ENCODE measurements at regions not wholly inside any gene's neighbourhood (a gene's known extent, or its start where the extent isn't known, plus 50 kb on each side); places are given as distances from the start of the nearest gene placed in this dataset.

DNA sequence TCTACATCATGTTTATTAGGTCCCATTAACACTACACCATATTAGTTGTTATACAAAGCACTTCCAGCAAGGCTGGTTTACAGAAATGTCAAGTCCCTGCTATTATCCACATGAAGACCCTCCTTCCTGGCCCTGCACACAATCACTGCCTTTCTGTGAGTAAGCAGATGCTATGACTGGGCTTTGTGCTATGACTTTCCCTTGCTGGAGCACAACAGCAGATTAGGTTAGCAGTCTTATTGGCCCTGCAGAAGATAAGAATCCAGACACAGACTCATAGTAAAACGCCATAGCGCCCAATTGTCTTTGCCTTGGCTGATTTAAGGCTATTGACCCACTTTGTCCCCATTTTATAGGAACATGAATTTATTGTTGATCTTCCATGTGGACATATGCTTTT, 228.9 kb upstream of the ACTBL2 start:
- no peaks in the 10 kb centered on the region for H3K36me3 Mint-ChIP-seq (ENCODE audit: insufficient read depth)
- no peak for DNase-seq (ENCODE audit: low spot score, unreplicated experiment)
- H3K9me3 Mint-ChIP-seq (ENCODE audit: low read depth) = peaks cover 9% of the 10 kb centered on the region
- no peak overlapping the region for H3K27ac Mint-ChIP-seq
- TF ChIP-seq, protein P1, sequence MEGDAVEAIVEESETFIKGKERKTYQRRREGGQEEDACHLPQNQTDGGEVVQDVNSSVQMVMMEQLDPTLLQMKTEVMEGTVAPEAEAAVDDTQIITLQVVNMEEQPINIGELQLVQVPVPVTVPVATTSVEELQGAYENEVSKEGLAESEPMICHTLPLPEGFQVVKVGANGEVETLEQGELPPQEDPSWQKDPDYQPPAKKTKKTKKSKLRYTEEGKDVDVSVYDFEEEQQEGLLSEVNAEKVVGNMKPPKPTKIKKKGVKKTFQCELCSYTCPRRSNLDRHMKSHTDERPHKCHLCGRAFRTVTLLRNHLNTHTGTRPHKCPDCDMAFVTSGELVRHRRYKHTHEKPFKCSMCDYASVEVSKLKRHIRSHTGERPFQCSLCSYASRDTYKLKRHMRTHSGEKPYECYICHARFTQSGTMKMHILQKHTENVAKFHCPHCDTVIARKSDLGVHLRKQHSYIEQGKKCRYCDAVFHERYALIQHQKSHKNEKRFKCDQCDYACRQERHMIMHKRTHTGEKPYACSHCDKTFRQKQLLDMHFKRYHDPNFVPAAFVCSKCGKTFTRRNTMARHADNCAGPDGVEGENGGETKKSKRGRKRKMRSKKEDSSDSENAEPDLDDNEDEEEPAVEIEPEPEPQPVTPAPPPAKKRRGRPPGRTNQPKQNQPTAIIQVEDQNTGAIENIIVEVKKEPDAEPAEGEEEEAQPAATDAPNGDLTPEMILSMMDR (IDR thresholded peaks at IDR 0.05; ENCODE audit: unreplicated experiment) = no peak
- H3K4me3 Mint-ChIP-seq (ENCODE audit: low read depth) = no peak overlapping the region
- H3K4me1 Mint-ChIP-seq (ENCODE audit: low read depth) = no peaks in the 10 kb centered on the region
- H3K27me3 Mint-ChIP-seq = no peaks in the 10 kb centered on the region

DNA sequence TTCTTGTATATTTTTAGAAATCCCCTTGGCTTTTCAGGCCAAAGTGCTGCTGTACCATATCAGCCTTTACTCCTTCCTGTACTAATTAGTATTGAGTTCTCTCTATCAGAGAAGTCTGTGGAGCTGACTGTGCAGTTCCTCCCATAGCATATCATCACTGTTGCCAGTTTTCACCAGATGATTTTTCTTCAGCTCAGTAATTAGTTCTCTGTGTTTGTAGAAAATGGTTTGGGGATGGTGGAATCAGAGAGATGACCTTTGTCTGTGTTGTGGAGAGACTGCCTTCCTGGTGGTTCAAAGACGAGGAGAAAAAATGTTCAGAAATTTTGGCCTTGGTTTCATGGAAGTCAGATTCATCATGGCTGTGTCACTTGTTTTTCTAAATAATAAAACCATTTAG, 227.5 kb upstream of the ACTBL2 start:
- DNase-seq (ENCODE audit: low spot score, unreplicated experiment) = no peak
- H3K27ac Mint-ChIP-seq = no peak overlapping the region
- H3K36me3 Mint-ChIP-seq (ENCODE audit: insufficient read depth) = no peaks in the 10 kb centered on the region
- H3K9me3 Mint-ChIP-seq (ENCODE audit: low read depth) = peaks cover 9% of the 10 kb centered on the region
- H3K4me3 Mint-ChIP-seq (ENCODE audit: low read depth) = no peak overlapping the region
- TF ChIP-seq, protein P1 (IDR thresholded peaks at IDR 0.05; ENCODE audit: unreplicated experiment) = no peak
- no peaks in the 10 kb centered on the region for H3K27me3 Mint-ChIP-seq
- no peaks in the 10 kb centered on the region for H3K4me1 Mint-ChIP-seq (ENCODE audit: low read depth)

DNA sequence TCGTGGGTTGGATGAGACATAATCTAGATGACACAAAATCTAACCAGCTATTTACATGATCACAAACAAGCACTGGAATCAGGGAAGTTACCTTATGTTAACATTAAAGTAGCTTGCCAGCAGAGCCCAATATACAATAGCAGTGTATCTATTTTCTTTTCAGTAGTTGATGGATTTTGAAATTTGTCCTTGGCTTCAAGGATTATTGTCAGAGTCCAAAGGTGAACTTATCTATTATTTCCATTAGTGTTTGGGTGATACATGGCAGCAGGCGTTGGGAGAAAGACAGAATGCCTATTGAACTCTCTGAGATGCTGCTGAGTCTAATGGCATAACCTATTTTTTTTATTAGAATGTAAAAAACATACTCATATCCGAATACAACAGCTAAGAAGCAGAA, 223.2 kb upstream of the ACTBL2 start:
- H3K9me3 Mint-ChIP-seq (ENCODE audit: low read depth) = no peaks in the 10 kb centered on the region
- TF ChIP-seq, protein P1 (IDR thresholded peaks at IDR 0.05; ENCODE audit: unreplicated experiment) = no peak
- H3K36me3 Mint-ChIP-seq (ENCODE audit: insufficient read depth) = no peaks in the 10 kb centered on the region
- no peak overlapping the region for H3K4me3 Mint-ChIP-seq (ENCODE audit: low read depth)
- no peak overlapping the region for H3K27ac Mint-ChIP-seq
- no peaks in the 10 kb centered on the region for H3K27me3 Mint-ChIP-seq
- H3K4me1 Mint-ChIP-seq (ENCODE audit: low read depth) = no peaks in the 10 kb centered on the region
- no peak for DNase-seq (ENCODE audit: low spot score, unreplicated experiment)

DNA sequence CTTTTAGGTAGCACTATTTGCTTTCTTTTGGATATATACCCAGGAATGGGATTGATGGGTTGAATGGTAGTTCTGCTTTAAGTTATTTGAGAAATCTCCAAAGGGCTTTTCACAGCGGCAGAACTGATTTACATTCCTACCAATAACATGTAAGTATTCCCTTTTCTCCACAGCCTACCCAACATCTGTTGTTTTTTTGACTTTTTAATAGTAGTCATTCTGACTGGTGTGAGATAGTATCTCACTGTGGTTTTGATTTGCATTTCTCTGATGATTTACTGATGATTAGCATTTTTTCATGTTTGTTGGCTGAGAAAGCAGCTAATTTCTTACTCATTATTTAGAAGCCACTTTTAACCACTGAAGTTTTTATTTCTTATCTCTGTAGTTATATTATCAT, 221.1 kb upstream of the ACTBL2 start:
- DNase-seq (ENCODE audit: low spot score, unreplicated experiment) = no peak
- Mint-ChIP-seq H3K4me1 (ENCODE audit: low read depth) (no peaks in the 10 kb centered on the region), H3K27me3 (no peaks in the 10 kb centered on the region), H3K4me3 (ENCODE audit: low read depth) (no peak overlapping the region), H3K36me3 (ENCODE audit: insufficient read depth) (no peaks in the 10 kb centered on the region), H3K9me3 (ENCODE audit: low read depth) (no peaks in the 10 kb centered on the region), H3K27ac (no peak overlapping the region)
- TF ChIP-seq, protein P1 (IDR thresholded peaks at IDR 0.05; ENCODE audit: unreplicated experiment) = no peak

DNA sequence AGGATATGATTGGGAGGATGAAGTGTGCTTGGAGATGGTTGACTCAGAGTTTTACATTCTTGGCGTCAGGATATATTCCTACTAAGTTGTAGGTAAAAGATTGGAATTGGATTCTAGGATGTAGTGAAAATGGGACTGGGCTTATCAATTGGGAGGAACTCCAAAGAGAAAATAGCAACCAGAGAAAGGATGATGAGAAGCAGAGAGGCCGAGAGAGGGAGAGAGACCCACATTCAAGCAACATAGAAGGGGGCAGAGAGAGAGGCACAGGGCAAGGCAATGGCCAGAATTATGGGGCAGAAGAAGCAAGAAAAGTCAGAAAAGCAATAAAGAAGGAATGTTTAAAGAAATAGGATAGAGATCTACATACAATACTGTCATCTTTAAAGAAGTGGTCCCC, 217.9 kb upstream of the ACTBL2 start:
- Mint-ChIP-seq H3K27me3 (no peaks in the 10 kb centered on the region), H3K4me3 (ENCODE audit: low read depth) (no peak overlapping the region), H3K36me3 (ENCODE audit: insufficient read depth) (no peaks in the 10 kb centered on the region), H3K27ac (no peak overlapping the region), H3K4me1 (ENCODE audit: low read depth) (peaks cover 3% of the 10 kb centered on the region), H3K9me3 (ENCODE audit: low read depth) (no peaks in the 10 kb centered on the region)
- DNase-seq (ENCODE audit: low spot score, unreplicated experiment) = no peak
- TF ChIP-seq, protein P1 (IDR thresholded peaks at IDR 0.05; ENCODE audit: unreplicated experiment) = no peak
